ENCODE measurements at regions not wholly inside any gene's neighbourhood (a gene's known extent, or its start where the extent isn't known, plus 50 kb on each side); places are given as distances from the start of the nearest gene placed in this dataset.

DNA sequence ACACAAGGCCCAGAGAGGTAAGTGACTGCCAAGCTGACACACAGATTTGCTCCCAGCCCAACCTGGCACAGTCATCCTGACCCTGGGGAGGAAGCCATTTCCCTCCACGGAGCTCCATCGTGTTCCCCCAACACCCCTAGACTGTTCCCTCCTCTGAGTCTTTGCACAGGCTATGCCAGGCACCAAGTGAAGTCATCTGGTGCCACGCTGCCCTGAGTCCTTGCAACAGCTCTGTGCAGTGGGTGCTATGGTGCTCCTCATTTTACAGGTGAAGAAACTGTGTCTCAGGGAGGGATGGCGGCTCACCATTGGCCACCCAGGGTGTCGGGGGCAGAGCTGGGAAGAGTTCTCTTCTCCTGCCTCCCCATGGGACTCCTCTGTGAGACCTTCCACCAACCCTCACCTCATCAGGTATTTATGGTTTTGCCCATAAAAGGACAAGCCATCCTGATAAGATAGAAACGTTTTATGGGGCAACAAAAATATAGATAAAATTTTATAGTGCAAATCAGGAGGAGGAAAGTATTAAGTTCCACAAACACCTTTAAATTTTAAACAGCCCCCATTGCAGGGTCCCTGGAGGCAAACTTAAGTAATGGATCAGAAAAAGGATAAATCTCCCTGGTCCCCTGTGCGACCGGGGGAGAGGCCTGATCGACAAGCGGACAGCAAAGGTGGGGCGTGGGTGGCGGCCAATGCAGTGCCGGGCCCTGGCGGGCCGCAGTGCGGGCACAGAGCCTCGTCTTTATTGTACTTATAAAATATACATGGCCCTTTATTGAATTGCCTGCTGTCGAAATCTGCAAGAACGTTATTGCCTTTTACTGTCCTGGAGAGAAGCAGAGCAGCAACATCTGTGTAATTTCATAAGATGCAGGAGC, 50.2 kb upstream of the ZBTB43 start:
- BruUV-seq (replicated peaks): no TSS peak
- no peaks in the 10 kb centered on the region for H4K20me1 ChIP-seq (ENCODE audit: insufficient read depth)
- H3K4me2 ChIP-seq (ENCODE audit: low read length): no peak overlapping the region
- ATAC-seq: no peak
- no peaks in the 10 kb centered on the region for H3K9me3 ChIP-seq (ENCODE audit: control insufficient read depth in 1 of 2, insufficient read depth in 1 of 2, low read depth in 1 of 2, low read length in 2 of 2)
- ChIA-PET POLR2A (interaction anchor here (0.7 kb wide), 1 partner anchor 670 kb away, joined by 3 read pairs; no protein-coding TSS in a partner anchor), RAD21 (ENCODE audit: low non-redundant PET in 1 of 2, low total read pairs in 2 of 2, uncharacterized antibody in 2 of 2, unreplicated experiment in 2 of 2) (no interaction called here), CTCF (no interaction called here)
- no peak overlapping the region for H3K27ac ChIP-seq (ENCODE audit: low read depth, low read length)
- TF ChIP-seq TCF7L2 (IDR thresholded peaks at IDR 0.05; ENCODE audit: borderline replicate concordance, extremely low read depth, insufficient read depth, insufficient read length): no peak
- no peak for TF ChIP-seq RAD21 (IDR thresholded peaks at IDR 0.05; ENCODE audit: low read depth)
- TF ChIP-seq EZH2phosphoT487 (IDR thresholded peaks at IDR 0.05; ENCODE audit: borderline replicate concordance): no peak
- no peak for TF ChIP-seq SIN3A (IDR thresholded peaks at IDR 0.05; ENCODE audit: low read depth)
- H2AFZ ChIP-seq (ENCODE audit: low read depth, low read length, poor library complexity, severe bottlenecking): no peak overlapping the region
- intact Hi-C loops (cut with micrococcal nuclease): no loop called here
- H3K4me1 ChIP-seq (ENCODE audit: control insufficient read depth in 1 of 2, insufficient read depth in 2 of 2, low read length in 2 of 2): no peaks in the 10 kb centered on the region
- H3K36me3 ChIP-seq (ENCODE audit: control insufficient read depth in 1 of 2, insufficient read depth in 2 of 2, low read length in 2 of 2): no peaks in the 10 kb centered on the region
- H3K4me3 ChIP-seq (replicated peaks in 1 of 2; ENCODE audit: low read depth in 1 of 2, low read length in 2 of 2): no peak overlapping the region
- H3K9ac ChIP-seq (ENCODE audit: low read length): no peak overlapping the region
- no peak for DNase-seq (ENCODE audit: low read depth, low spot score)
- H3K9me2 ChIP-seq (ENCODE audit: insufficient read depth): no peaks in the 10 kb centered on the region
- no peaks in the 10 kb centered on the region; the same call in 1 of the 2 replicates for H3K27me3 ChIP-seq (ENCODE audit: insufficient read depth, low read length)
- no peaks in the 10 kb centered on the region for H3K79me2 ChIP-seq (ENCODE audit: insufficient read depth, low read length)

Data from HCT116 (cell line).